ENCODE measurements at regions not wholly inside any gene's neighbourhood (a gene's known extent, or its start where the extent isn't known, plus 50 kb on each side); places are given as distances from the start of the nearest gene placed in this dataset.

DNA sequence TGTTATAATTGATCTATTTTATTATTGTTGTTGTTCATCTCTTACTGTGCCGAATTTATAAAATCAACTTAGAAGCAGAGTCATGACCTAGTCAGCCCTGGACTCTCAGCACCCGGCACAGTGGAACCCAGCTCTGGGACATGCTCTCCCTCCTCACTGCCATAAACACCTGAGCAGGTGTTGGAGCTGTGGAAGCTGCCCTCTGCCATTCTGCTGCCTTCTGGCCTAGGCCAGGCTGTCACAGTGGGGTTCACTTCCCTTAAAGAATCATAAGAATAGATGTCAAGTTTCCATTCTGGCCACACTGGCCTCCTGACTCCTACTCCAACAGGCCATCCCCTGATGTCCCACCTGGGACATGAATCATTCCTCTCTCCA is 192.2 kb downstream of the ZFP36L2 start:
- no peak for DNase-seq (ENCODE audit: low read depth)

DNA sequence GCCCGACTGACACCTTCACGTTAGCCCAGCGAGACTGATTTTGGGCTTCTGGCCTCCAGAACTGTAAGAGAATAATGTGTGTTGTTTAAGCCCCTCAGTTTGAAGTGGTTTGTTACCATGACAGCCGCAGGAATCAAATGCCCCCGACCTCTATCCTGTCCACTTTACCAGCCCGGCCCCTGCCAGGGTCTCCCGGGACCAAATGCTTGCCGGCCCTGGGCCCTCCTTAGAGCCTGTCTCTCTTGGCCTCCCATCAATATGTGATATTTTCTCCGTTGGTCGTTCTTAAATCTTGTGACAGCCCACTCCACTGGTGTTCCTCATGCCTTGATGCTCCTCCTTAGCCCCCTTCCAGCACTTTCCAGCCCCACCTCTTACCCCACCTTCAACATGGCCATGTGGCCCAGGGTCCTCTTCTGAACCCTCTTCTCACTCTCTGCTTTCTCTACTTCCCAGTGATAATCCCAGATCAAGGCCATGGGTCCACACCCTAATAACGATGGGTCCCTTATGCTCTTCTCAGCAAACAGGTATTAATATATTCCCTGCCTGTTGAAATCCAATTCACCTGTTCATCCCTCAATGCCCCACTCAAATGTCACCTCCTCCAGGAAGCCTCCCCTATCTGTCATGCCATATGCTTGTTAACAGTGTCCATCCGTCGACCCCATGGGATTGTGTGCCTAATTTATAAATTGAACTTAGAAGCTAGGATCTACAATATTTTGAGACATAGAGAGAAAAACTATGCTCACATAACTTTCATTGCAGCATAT is 192.8 kb downstream of the ZFP36L2 start:
- DNase-seq (ENCODE audit: low read depth): no peak

GRCh38 chr2:43033016-43033270 is 193.5 kb downstream of the ZFP36L2 start:
- no peak for DNase-seq (ENCODE audit: low read depth)

DNA sequence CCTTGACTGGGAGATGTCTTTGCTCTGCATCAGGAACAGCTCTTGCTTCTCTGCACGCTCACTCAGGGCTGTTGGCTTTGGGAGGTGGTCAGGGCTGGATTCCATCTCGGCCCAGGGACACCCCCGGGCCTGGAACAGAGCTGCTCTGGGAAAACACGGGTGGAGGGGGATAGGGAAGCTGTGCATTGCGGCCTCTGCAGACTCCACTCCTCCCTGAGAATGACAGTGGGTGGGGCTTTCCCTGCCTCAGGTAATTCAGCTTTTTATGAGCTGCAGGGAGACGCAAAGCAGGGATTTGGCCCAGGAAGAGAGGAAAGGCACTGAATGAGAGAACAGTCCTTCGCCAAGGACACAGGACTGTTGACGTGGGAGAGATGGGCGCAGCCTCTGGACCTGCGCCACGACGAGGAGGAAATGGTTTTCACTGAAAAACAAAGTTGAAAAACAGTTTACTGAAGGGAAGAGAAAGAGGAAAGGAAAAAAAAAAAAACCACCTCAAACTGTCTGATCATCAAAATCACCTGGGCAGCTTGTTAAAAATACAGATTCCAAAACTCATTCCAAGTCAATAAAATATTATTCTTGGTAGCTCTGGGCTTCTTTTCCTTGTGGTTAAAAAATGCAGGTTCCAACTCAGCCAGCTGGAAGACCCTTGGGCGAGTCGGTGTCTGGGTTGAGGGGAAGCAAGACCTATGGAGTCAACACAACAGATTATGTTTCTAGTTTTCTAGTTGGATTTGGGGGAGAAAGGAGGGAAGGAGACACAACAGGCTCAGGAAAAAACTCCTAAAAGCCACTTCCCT is 194.0 kb downstream of the ZFP36L2 start:
- DNase-seq (ENCODE audit: low read depth): no peak

- no peak for DNase-seq (ENCODE audit: low read depth)
These were observed 194.8 kb downstream of the ZFP36L2 start for GRCh38 chr2:43031471-43032212.

DNA sequence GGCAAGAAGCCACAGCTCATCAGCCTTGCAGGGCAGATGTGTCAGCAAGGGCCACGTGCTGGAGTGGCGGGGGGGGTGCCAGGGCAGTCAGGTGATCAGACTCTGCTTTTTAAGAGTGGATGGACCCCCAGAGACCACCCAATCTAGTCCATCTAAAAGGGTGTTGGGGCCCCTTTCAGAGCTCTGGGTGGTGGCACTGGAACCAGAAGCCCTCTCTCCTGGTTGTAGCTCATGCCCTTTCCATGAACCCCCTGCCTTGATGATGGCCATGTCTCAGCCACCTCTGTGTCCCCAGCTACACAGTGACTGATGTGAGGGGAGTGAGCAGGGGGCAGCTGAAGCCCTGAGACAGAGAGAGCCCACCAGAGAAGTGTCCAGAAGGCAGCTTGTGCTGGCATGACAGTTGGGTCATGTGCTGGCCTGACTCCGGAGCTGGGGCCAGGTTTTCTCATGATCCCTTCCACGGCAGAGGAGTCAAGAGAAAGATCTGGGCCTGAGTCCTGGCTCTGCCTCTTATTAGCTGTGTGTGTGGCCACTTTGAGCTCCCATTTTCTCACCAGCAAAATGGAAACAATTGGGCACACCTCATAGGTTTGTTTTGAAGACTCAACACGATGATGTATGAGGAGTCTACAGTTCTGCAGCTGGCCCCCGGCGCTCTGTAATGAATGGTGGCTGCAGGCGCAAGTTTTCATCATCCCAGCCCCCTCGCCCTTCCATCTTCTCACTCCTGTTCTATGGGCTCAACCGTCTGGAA is 195.7 kb downstream of the ZFP36L2 start:
- DNase-seq (ENCODE audit: low read depth): no peak

GRCh38 chr2:43029186-43029585 is 197.2 kb downstream of the ZFP36L2 start:
- DNase-seq (ENCODE audit: low read depth): no peak

- DNase-seq (ENCODE audit: low read depth): no peak
These were observed 198.2 kb downstream of the ZFP36L2 start for GRCh38 chr2:43028188-43028587.

DNA sequence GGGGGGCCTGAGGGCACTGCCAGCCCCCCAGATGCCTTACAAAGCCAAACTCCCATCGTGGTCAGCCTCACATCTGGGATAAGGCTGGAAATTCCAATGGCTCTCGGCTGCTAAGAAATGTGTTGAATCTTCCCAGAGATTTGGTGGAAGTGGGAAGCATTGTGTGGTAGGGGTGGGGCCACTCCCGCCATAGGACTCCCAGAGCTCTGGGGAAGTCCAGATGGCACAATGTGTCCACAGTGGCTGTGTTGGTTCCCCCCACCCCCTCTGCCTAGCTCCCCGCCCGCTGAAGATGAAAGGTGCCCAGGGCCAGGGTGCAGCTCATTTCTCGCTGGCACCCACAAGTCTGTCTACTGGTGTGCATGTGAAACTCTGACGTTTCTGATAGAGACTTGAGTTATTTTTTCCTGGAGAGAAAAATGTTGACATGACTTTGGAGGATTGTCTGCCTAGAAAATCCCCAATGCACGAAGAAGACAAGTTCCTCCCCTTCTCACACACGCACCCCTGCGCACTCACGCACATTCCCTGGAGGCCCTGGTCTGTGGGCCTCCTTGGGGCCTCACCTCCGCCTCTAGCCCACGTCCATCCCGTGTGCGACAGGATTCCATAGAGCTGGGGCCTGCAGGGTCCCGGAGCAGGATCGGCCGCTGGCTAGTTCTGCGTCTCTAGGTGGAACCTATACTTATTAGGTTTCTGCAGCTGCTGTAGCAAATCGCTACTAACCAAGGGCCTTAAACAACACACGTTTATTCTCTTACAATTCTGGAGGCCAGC is 199.1 kb downstream of the ZFP36L2 start:
- DNase-seq (ENCODE audit: low read depth): no peak

DNA sequence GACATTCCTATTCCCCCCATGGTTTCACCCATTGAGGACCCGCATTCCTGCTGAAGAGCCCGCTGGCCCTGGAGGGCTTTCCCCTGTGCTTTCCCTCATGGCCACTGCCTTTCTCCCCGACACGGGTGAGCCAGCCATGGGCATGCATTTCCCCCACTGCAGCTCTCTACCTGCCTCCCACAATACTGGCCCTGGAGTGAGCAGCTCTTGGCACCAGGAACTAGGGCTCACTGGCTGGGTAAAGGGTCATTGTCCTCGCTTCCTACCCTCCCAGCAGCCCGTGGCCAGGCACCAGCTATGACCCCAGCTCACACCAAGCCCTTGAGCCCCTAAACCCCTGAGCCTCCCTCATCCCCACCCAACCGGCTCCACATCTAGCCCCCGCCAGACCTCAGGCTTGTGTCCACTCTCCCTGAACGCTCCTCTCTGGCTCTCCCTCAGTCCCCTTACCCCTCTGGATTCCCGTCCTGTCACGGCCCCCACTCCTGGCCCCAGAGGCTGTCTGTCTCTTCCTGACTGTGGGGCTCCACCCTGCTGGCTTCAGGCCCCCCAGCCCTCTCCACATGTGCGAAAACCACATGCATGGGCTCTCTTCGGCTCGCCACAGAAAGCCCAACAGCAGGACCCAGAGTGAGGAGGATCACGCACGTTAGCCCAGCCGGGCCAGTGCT is 199.8 kb downstream of the ZFP36L2 start:
- no peak for DNase-seq (ENCODE audit: low read depth)

DNA sequence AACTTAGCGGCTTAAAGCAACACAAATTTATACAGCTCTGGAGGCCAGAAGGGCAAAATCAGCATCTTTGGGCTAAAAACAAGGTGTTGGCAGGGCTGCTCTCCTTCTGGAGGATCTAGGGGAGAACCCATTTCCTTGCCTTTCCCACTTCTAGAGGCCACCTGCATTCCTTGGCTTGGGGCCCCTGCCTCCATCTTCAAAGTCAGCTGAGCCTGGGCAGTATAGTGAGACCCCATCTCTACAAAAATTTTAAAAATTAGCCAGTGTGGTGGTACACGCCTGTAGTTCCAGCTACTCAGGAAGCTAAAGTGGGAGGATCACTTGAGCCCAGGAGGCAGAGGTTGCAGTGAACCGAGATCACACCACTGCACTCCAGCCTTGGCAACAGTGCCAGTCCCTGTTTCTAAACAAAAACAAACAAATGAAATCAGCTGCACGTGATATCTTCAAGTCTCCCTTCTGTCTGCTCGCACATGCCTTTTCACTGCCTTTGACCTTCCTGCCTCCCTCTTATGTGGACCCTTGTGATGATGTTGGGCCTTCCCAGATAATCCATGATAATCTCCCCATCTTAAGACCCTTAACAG is 200.6 kb downstream of the ZFP36L2 start:
- no peak for DNase-seq (ENCODE audit: low read depth)

DNA sequence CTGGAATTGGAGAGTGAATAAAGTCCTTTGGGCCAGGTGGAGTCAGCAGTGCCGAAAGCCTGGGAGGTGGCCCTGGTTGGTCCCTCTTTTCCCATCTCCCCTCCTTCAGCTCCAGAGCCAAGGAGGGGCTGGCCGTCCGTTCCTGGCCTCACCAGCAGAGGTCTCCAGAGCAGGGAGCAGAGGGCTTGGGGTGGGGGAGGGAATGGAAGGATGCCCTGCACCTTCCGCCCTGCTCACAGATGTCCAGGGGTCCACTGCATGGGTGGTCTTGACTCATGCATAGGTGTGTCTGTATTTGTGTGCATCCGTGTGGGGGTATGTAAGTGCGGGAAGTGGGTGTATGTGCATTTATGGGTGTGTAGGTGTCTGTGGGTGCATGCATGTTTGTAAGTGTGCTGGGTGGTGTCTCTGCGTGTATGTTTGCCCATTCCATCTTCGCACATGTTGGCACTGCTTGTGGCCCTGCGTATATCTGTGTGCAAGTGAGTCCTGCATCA is 201.8 kb downstream of the ZFP36L2 start:
- DNase-seq (ENCODE audit: low read depth): no peak

DNA sequence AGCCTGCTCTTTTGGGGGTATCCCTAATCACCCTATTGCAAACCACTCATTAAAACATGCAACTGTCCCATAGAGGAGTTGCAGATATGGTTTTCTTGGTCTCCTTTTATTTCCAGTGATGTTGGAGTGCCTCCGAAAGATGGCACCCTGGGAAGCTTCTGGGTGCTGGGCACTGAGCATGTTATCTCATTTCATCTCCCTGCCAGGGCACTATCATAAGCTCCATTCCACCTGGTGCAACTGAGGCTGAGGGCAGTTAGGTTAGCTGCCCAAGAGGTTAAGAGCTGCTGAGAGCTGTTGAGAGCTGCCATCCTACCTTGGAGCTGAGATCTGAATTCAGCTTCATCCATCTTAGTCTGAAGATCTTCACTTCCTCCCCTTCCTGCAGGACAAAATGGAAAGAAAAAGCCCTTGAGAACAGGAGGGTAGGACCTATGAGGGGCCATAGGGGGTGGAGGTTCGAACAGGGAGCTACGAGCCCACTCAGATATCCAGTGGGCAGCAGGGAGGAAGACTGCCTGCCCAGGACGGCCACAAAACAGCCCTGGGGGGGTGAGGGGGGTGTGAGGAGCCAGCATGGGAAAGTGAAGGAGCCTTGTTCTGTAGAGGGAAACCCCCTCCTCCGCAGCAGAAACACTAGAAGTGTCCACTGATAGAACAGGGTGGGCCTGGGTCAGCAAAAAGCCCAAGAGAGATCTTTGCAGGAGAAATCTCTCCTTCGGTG is 202.5 kb downstream of the ZFP36L2 start:
- no peak for DNase-seq (ENCODE audit: low read depth)

GRCh38 chr2:43022896-43023295 is 203.5 kb downstream of the ZFP36L2 start:
- no peak for DNase-seq (ENCODE audit: low read depth)

GRCh38 chr2:43021791-43022509 is 204.5 kb downstream of the ZFP36L2 start:
- no peak for DNase-seq (ENCODE audit: low read depth)

DNA sequence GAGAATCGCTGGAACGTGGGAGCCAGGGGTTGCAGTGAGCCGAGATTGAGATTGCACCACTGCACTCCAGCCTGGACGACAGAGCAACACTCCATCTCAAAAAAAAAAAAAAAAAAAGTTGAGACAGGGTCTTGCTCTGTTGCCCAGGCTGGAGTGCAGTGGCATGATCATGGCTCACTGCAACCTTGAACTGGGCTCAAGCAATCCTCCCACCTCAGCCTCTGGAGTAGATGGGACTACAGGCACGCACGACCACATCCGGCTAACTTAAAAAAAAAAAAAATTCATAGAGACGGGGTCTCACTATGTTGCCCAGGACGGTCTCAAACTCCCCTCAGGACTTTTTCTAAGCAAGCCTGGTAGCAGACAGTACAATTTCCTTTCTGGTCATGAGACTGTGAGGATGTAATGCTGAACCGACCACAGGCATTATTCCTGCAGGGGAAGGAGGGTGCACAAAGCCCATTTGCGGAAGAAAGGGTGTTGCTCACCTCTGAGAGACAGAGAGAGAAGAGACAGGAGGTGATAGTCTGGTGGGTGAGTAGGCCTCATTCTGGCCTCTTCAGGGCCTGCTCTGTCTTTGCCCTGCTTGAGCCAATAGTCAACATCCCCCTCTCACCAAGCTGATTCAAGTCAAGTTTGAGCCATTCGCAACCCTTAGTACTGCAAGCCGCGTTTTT is 205.3 kb downstream of the ZFP36L2 start:
- DNase-seq (ENCODE audit: low read depth): no peak

- DNase-seq (ENCODE audit: low read depth): no peak
These were observed 206.1 kb downstream of the ZFP36L2 start for GRCh38 chr2:43020296-43020695.

- DNase-seq (ENCODE audit: low read depth): no peak
These were observed 206.7 kb downstream of the ZFP36L2 start for GRCh38 chr2:43019536-43020183.
